Suprapubic skin (tissue), 3 donors: ENCODE measurements at regions not wholly inside any gene's neighbourhood (a gene's known extent, or its start where the extent isn't known, plus 50 kb on each side); places are given as distances from the start of the nearest gene placed in this dataset.

Experiments
- CTCF ChIP-seq, 2 donors: fragments of 200-600 bp in 1 of 2; fragments of 450-650 bp in 1 of 2; sonication (generic) in 1 of 2; IDR thresholded peaks; one replicate each; pipeline ENCODE4 v1.5.1; 2016 to 2019; ENCODE audit warnings: antibody characterized with exemption in 2 of 2, mild to moderate bottlenecking in 1 of 2, moderate library complexity in 1 of 2
- POLR2A ChIP-seq, 2 donors: fragments of 450-650 bp; IDR thresholded peaks; one replicate each; pipeline ENCODE4 v1.6.1; 2017; ENCODE audit warnings: antibody characterized with exemption in 2 of 2, mild to moderate bottlenecking in 2 of 2, moderate library complexity in 2 of 2

GRCh38 chr11:30707110-30707509 is 121.0 kb upstream of the MPPED2 start:
- no peak for TF ChIP-seq CTCF (IDR thresholded peaks at IDR 0.05)
- TF ChIP-seq POLR2A (IDR thresholded peaks at IDR 0.05), result no peak
